UCSD-AML1 (cell line): ENCODE measurements at regions not wholly inside any gene's neighbourhood (a gene's known extent, or its start where the extent isn't known, plus 50 kb on each side); places are given as distances from the start of the nearest gene placed in this dataset.

Experiments used
- DNase-seq: peaks from one replicate; lab custom pipeline; 2025; ENCODE audit not compliant: unreplicated experiment; lab: John Stamatoyannopoulos, UW

- DNase-seq: no peak
Observed at GRCh38 chr10:78901694-78902093, 167.1 kb upstream of the ZMIZ1 start.

- no peak for DNase-seq
Observed at GRCh38 chr10:78902815-78903214, 166.0 kb upstream of the ZMIZ1 start.

GRCh38 chr10:78903341-78903940 is 165.3 kb upstream of the ZMIZ1 start:
- no peak for DNase-seq

GRCh38 chr10:78904196-78904595 is 164.6 kb upstream of the ZMIZ1 start:
- DNase-seq: no peak

GRCh38 chr10:78905015-78905956 is 163.5 kb upstream of the ZMIZ1 start:
- DNase-seq: no peak

- DNase-seq: no peak
Observed at GRCh38 chr10:78905957-78906308, 162.8 kb upstream of the ZMIZ1 start.

GRCh38 chr10:78906734-78907390 is 161.9 kb upstream of the ZMIZ1 start:
- no peak for DNase-seq

GRCh38 chr10:78907551-78908211 is 161.1 kb upstream of the ZMIZ1 start:
- no peak for DNase-seq

GRCh38 chr10:78909221-78909620 is 159.5 kb upstream of the ZMIZ1 start:
- DNase-seq: no peak

GRCh38 chr10:78910021-78910420 is 158.7 kb upstream of the ZMIZ1 start:
- no peak for DNase-seq

GRCh38 chr10:78910476-78910875 is 158.3 kb upstream of the ZMIZ1 start:
- no peak for DNase-seq

GRCh38 chr10:78910886-78911285 is 157.9 kb upstream of the ZMIZ1 start:
- DNase-seq: no peak

GRCh38 chr10:78911533-78912340 is 157.0 kb upstream of the ZMIZ1 start:
- no peak for DNase-seq

- DNase-seq: no peak
Observed at GRCh38 chr10:78912361-78913218, 156.2 kb upstream of the ZMIZ1 start.

- DNase-seq: no peak
Observed at GRCh38 chr10:78913219-78914059, 155.3 kb upstream of the ZMIZ1 start.

- DNase-seq: no peak
Observed at GRCh38 chr10:78914060-78914378, 154.7 kb upstream of the ZMIZ1 start.

- no peak for DNase-seq
Observed at GRCh38 chr10:78914502-78915189, 154.1 kb upstream of the ZMIZ1 start.

GRCh38 chr10:78915190-78915518 is 153.6 kb upstream of the ZMIZ1 start:
- no peak for DNase-seq

- no peak for DNase-seq
Observed at GRCh38 chr10:78916227-78916626, 152.5 kb upstream of the ZMIZ1 start.
